Tibial nerve (tissue), 3 donors: ENCODE measurements at regions not wholly inside any gene's neighbourhood (a gene's known extent, or its start where the extent isn't known, plus 50 kb on each side); places are given as distances from the start of the nearest gene placed in this dataset.

Experiments
- POLR2A ChIP-seq, 2 donors: fragments of 450-650 bp; IDR thresholded peaks; one replicate each; pipeline ENCODE4 v1.6.1; 2017; ENCODE audit warnings: antibody characterized with exemption in 2 of 2, mild to moderate bottlenecking in 2 of 2, moderate library complexity in 2 of 2
- TF ChIP-seq, protein P1 (sequence below), 5 experiments: fragments of 200-600 bp in 3 of 5; fragments of 450-650 bp in 2 of 5; sonication (generic) in 3 of 5; IDR thresholded peaks; one replicate each; pipeline ENCODE4 v1.5.1; 2016 to 2019; ENCODE audit warnings: antibody characterized with exemption in 5 of 5, mild to moderate bottlenecking in 3 of 5, moderate library complexity in 2 of 5

DNA sequence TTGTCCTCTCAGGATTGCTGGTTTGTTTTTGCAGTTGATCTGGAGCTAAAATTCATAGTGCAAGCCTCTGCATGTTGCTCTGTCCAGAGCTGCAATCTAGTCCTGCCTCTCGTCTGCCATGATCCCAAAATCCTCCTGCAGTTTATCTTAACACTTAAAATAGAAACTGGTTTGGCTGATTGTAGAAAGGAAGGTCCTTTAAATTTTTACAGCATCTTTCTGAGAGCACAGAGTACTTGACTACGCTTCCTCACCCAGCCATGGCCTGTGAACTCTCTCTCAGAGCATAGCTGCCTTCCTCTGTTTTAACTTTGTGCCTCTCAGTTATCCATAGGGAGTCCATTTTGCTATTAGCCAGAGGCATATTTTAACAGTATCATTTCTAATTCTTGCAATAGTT is 877.1 kb downstream of the C12orf50 start:
- TF ChIP-seq POLR2A (IDR thresholded peaks at IDR 0.05), result no peak
- TF ChIP-seq, protein P1, sequence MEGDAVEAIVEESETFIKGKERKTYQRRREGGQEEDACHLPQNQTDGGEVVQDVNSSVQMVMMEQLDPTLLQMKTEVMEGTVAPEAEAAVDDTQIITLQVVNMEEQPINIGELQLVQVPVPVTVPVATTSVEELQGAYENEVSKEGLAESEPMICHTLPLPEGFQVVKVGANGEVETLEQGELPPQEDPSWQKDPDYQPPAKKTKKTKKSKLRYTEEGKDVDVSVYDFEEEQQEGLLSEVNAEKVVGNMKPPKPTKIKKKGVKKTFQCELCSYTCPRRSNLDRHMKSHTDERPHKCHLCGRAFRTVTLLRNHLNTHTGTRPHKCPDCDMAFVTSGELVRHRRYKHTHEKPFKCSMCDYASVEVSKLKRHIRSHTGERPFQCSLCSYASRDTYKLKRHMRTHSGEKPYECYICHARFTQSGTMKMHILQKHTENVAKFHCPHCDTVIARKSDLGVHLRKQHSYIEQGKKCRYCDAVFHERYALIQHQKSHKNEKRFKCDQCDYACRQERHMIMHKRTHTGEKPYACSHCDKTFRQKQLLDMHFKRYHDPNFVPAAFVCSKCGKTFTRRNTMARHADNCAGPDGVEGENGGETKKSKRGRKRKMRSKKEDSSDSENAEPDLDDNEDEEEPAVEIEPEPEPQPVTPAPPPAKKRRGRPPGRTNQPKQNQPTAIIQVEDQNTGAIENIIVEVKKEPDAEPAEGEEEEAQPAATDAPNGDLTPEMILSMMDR (IDR thresholded peaks at IDR 0.05), result no peak
